ENCODE measurements at regions not wholly inside any gene's neighbourhood (a gene's known extent, or its start where the extent isn't known, plus 50 kb on each side); places are given as distances from the start of the nearest gene placed in this dataset.

DNA sequence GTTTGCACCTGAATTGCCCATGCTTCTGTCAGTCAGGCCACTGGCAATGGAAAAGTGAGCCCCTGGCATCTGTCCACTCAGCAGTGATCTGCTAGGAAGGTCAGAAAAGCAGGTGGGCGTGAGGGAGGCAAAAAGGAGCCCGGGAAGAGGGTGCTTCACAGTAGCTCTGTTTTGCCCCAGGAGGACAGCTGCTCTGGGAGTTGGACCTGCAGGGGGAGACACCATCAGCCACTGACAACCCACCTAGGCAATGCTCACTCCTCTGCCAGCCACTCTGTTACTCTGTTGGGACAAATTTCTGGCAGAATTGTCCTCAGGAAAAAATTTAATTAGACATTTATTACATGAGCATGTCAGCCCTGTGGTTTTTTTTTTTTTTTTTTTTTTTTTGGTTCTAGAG, 146.4 kb downstream of the LRIG2 start:
- no peak for DNase-seq (ENCODE audit: low read depth, low spot score)

DNA sequence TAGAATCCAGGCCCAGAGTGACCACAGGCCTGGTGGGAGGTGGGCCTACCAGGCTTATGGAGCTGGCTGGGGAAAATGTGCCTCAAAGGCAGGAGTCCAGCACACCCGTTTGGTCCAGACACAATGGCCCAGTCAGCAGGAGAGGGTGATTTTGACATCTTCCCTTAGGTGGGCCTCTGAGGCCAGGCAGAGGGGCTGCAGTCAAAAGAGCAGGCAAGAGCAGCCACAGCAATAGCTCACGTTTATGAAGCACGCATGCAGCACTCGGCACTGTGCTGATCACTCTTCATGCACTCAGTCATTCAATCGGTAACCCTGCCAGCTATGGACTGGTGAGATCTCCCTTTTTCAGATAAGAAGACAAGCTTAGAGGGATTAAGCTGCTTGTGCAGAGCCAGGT, 146.8 kb downstream of the LRIG2 start:
- no peak for DNase-seq (ENCODE audit: low read depth, low spot score)

DNA sequence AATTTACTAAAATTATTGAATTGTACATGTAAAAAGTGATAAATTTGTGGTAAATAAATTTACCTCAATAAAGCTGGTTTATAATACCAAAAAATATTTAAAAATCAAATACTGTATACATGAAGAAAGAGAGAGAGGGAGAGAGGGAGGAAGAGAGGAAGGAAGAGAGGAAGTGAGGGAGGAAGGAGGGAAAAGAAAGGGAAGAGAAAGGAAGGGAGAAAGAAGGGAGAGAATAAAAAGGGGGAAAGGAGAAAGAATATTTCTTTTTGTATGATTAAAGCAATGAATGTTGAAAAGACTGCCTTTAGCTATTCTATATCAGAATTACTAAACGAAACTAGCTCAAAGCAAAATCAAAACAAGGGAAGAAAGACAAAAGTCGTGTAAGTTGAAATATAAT, 150.0 kb downstream of the LRIG2 start:
- DNase-seq (ENCODE audit: low read depth, low spot score): no peak

DNA sequence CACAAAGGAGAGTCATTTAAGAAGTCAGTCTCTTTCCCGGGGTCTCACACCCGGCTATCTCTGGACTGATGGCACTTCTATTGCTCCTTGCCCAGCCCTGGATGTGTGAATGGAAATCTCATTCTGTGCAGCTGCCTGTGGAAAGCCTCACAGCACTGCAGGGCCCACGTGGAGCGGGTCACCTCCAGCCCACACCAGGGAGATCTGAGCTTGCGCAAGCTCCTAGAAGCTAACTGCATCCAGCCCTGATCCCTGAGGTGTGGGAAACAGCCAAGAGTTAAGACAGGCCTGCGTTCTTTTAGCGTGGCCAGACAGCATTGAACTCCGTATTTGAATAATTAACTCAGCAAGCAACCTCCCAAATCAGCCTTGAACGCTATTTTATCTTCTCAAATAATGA, 150.5 kb downstream of the LRIG2 start:
- DNase-seq (ENCODE audit: low read depth, low spot score): no peak

DNA sequence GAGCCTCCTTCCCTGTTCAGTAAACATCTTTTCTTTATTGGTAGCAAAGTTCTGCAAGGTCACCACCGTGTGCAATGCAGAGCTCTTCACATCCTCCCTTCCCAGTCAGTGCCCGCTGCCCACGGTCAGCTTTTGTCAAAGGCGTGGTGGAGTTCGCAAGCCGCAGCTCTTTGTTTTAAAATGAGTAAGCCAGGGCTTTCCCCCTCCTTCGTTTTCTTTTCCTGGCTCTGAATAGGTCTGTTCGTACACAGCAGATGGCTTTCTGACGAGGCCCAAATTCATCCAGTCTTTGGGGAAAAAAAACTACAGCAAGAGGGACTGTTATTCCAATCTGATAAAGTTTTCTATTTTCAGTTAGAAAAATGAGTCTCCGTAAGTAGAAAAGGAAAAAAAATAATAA, 153.2 kb downstream of the LRIG2 start:
- no peak for DNase-seq (ENCODE audit: low read depth, low spot score)

DNA sequence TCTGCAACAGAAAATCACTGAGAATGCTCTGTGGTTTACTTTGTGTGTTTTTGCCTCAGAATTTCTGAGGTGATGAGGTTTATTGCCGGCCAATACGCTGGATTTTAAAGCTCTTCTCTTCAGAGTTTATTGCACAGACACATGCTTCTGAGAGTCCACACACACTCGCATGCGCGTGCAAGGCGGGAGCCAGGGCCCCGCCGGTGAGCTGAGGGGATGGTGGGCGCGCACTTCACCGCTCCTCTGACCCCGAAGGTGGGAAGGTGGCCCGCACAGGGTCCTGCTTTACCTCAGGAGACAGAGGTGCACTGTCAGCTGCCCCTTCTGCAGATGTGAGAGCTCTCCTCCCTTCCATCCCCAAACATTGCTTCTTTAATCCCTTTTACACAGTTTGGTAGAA, 158.4 kb upstream of the MAGI3 start:
- DNase-seq (ENCODE audit: low read depth, low spot score): no peak

DNA sequence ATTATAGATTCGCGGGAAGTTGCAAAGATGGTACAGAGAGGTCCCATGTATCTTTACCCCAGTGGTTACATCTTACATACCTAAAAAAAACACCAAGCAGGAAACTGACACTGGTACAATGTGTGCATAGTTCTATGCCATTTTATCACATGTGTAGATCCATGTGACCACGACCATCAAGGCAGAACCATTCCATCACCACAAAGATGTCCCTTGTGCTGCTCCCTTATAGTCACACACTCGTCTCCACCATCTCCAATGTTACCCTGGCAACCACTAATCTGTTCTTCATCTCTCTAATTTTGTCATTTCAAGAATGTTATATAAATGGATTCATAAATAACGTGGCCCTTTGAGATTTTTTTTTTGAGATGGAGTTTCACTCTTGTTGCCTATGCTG, 156.9 kb upstream of the MAGI3 start:
- no peak for DNase-seq (ENCODE audit: low read depth, low spot score)

DNA sequence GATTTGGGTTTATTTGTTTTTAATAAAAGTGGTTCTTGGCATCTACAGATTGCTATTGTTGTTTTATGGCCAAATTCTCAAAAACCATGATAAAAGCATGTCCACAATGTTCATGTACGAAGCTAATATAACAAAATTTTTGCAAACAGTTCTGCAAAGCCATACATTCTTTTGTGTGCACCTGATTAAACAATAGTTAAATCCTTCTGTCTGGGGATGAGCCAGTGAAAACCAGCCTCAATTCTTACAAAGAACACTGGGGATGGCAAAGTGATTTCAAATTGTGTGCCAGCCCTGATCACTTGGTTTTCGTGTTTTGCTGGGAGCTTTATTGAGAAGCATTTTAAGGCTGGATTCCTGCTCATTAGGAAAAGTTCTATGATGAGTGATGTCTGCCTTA, 149.1 kb upstream of the MAGI3 start:
- no peak for DNase-seq (ENCODE audit: low read depth, low spot score)

DNA sequence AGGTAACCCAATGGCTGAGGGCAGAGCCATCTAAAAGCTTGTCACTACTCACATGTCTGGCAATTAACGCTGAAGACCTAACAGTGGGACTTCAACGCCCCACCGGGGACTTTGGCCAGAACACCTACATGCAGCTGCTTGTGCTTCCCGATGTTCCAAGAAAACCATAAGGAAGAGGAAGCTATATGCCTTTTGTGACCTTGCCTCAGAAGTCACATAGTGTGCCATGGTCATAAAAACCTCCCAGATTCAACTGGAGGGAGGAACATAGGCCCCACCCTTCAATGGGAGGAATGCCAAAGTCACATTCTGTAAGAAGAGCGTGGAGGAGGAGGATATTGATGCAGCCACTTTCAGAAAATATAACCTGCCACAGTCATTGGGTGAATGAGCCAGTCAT, 147.8 kb upstream of the MAGI3 start:
- DNase-seq (ENCODE audit: low read depth, low spot score): no peak

DNA sequence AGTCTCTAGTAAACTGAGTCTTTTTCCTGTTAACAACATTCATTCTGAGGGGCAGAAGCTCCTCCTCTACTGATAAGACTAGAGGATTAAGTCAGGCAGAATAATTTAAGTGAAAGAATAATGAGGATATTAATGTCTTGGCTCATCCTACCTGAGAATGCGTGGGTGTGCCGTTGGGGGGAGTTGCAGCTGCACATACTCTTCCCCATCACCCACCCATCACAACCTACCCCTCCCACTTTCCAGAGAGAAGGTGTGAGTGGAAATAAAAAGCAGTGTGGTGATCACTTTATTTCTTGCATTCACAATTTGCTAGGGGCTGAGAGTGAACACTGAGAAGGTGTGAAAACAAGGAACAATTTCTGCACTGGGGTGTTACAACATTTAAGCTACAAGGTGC, 146.8 kb upstream of the MAGI3 start:
- DNase-seq (ENCODE audit: low read depth, low spot score): no peak

DNA sequence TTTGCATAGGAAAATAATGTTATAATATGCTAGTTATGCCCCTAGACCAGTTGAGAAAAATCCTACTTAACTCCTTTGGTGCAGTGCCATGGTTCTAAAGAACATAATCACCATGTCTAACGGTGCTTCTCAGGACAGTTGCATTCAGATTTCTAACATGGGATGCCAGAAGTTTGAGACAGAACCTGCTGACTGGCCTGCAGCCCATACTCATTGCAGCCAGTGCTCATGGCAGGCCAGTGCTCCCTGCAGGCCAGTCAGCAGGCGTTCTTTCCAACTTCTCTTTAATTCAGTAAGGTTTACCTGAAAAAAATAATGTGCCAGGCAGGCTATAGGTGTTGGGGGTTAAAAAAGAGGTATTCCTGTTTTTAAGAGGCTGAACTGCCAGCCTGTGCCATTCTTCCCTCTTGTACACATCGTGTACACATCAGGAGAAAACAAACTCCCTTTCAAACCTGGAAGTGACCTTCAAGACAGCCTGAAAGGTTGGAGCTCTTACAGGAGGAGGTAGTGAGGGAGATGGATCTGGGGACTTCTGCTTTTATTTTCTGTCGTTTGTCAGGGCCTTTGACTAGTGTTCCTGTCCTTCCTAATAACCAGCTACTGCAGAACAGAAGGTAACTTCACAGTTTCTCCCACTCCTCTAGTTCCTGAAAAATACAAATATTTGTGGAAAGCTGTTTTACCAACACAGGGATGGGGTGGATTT, 146.0 kb upstream of the MAGI3 start:
- DNase-seq (ENCODE audit: low read depth, low spot score): no peak

DNA sequence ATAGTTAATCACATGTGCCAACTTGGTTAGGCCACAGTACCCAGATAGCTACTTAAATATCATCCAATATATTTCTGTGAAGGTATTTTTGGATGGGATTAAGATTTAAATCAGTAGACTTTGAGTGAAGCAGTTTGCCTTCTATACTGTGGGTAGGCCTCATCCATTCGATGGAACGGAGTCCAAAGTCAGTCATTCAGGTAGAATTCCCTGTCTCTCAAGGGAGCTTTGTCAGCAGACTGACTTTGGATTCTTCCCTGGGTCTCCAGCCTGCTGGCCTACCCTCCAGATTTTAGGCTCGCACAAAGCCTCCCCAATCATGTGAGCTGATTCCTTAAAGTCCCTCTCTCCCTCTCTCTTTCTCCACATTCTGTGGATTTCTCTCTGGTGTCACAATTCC, 145.1 kb upstream of the MAGI3 start:
- DNase-seq (ENCODE audit: low read depth, low spot score): no peak

DNA sequence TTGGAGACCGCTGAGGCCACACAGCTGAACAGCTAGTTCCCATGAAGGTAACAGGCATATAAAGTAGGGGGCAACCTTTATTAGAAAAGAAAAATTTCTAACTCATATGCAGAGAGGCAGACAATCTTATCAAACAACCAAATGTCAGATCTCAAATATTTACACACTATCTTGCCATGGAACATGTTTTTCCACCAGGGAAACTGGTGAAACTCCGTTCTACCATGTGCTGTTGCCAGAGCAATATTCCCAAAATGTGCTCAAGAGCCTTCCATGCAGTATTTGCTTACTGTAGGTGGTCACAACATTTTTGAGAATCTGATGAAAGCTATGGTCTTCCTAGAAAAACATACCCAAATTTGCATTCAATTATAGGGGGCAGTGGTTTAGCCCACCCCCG, 143.4 kb upstream of the MAGI3 start:
- no peak for DNase-seq (ENCODE audit: low read depth, low spot score)

DNA sequence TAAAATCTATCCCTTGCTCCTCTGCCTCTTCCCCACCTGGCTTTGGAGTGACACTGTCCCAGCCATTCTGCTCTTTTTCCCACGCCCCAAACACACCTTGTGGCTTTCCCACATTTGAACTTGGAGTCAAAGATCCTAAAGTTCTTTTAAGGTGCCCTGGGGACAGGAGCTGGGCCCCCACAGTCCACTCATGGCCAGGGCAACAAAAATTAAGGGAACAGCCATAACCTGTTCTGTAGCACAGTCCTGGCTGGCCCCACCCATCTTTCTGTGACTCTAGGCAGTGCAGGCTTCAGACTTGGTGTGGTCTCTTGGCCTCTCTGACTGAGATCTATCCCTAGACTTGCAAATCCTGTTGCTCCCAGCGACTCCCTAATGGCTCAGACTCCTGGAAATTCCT, 143.0 kb upstream of the MAGI3 start:
- DNase-seq (ENCODE audit: low read depth, low spot score): no peak

DNA sequence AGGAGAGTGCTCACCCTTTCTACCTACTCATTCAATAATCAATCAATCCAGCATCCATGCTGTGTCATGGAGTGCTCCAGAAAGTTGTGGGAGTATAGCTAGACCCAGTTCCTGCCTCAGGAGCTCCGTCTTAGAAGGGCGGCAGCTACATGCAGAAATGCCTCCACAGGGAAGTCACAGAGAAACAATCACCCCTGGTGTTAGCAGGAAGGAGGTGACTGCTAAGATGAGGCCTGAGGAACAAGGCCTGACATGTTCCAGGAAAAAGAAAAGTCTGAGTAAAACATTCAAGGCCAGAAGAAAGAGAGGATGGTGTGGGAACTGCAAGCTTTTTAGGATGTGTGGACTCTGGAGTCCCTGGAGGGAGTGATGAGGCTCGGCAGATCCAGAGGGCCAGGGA, 142.5 kb upstream of the MAGI3 start:
- no peak for DNase-seq (ENCODE audit: low read depth, low spot score)

DNA sequence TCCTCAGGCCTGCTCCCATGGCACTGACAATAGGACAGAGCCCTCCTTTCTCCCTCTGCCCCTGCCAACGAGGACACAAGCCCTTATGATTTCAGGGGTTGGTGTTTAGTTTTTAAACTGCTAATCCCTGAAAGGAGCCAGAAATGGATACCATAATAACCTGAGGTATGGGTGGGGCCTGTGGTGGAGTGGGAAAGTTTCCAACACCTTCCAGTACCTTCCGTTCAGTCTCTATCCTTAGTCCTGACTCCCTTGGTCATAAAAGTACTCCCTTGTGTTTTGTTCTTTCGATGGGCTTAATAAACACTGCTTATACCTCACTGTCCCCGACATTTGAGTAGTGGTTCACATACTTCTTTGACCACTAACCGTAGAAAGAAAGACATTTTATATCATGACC, 141.8 kb upstream of the MAGI3 start:
- no peak for DNase-seq (ENCODE audit: low read depth, low spot score)

DNA sequence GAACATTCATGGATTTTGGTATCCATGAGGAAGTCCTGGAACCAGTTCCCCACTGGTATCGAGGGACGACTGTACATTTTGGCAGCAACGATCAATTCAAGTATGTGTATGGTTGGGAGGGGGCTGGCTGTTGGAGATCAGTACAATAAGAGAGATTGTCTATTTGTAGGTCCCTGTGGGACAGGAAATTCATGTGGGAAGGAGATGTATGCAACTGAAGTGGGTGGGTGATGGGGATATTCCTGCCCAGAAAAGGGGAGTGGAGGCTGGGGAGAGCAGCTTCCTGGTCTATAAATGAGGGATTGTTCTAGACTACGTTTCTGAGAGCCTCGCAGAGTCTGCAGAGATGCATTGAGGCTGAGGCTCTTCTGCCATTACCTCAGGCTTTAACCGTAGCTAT, 140.2 kb upstream of the MAGI3 start:
- no peak for DNase-seq (ENCODE audit: low read depth, low spot score)

DNA sequence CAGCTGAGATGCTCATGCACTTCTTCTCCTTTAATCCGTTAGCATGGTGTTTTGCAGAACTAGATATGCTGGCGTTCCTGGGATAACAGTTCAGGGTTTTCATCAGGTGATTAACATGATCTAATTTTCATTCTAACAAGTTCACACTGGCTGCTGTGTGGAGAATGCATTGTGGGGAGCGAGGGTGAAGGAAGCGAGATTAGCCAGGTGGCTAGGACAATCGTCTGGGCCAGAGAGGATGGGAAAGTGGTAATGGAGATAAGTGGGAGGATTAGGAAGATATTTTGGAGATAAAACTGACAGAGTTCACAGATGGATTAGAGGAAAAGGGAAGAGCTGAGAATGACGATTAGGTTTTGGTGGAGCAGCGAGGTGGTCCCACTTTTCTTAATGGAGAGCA, 138.1 kb upstream of the MAGI3 start:
- DNase-seq (ENCODE audit: low read depth, low spot score): no peak

DNA sequence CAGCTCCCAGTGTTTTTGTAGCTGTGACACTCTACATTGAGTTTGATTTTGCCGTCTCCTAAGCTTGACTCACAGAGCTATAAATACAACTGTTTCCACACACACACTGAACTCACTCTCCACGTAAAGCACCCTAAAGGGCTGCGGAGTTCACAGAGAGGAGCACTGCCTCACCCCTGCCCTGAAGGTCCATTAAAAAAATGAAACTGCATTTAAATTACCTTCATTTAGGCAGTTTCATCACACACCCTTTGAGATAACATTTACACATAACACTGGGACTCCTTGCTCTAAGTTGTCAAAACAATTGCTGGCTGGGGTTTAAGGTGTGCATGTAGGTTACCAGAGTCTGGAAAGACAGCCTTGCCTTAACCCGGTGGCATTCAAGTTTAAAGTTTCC, 137.1 kb upstream of the MAGI3 start:
- DNase-seq (ENCODE audit: low read depth, low spot score): no peak

DNA sequence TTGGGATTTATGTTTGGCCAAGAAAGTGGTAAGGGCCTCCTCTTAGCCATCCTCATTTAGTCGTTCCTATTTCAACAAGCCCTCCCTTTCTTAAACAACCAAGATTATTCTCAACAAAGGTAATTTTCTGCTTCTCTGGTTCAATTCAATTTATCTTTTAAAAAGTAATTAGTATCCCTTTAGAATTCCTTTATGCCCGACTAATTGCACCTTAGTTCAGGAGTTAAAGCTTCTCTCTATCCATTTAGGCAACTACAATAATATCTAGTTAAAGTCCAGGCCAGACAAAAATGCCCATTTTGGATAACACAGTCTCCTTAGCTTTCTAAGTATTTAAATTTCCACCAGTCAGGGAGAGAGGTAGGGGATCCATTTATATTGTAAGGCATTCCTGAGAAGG, 136.7 kb upstream of the MAGI3 start:
- DNase-seq (ENCODE audit: low read depth, low spot score): no peak

DNA sequence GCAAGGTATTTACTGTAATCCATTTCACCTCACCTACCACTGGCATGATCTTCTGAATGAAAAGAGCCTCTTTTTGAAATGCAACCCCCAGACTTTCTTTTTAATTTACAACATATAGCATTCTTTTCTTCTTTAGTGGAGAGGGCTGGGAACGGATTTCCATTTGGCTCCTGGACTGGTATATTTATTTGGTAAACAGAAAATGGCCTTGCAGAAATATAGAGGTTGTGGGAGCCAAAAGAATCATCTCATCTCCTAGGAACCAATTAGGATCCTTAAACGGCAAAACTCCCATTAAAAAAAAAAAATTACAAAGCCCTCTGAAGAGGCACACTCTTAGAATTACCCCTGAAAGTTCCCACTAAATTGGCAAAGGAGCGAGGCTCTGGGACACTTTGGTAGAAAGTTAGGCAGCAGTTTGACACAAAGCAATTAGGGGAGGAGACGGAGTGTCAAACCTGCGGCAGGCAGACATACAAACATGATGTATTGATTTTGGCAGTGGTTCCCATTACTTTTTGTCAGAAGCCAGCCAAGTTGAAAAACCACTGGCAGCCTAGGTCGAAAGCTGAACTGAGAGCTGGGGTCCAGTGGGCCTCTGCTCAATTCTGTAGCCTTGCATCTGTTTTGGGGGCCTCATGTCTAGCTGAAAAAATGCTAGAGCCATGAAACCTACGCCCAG, 135.1 kb upstream of the MAGI3 start:
- DNase-seq (ENCODE audit: low read depth, low spot score): no peak

DNA sequence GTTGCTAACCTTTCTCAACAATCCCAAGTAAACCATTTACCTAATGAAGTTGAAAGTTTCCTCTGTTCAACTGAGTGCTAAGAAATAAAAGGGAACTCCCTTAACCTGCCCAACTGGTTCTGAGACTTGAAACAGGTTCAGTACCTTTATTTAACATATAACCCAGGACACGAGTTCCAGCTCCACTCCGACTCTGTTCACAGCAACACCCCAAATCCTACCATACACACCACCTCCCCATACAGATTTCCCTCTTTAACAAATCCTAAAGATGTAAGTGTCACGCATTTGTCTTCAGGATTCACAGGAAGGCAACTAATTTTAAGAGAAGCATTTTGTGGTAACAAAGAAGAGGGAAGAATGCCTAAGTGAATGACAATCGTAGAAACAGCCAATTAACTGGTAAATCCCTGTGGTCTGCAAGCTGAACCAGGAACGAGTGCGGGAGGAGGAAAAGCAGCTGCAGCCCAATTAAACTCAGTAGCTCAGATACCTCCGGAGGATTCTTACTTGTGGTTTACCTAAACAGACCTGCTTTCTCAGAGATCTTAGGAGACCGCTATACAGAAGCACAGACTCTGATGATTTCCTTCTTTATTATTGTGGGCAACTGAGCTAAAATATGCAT, 134.5 kb upstream of the MAGI3 start:
- peak; percentile 20 for DNase-seq (ENCODE audit: low read depth, low spot score)

DNA sequence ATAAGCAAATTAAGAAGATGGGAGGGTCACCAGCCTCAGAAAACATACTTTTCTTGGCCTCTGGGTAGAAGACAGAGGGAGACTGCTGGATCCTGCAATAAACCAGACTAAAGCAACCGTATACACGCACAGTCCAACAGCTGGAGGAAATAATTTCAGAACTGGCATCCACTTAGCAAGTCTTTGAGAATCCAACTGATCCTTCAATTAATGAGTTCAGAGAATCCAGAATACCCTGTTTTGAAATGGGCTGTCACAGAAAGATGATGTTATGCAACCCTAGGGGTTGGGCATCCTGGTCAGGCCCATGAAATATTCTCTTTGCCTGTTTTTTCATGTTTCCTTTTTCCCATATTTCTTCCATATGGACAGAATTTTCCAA, 134.0 kb upstream of the MAGI3 start:
- no peak for DNase-seq (ENCODE audit: low read depth, low spot score)
